LNCaP clone FGC (cell line): ENCODE measurements at regions not wholly inside any gene's neighbourhood (a gene's known extent, or its start where the extent isn't known, plus 50 kb on each side); places are given as distances from the start of the nearest gene placed in this dataset.

Experiments used
- DNase-seq: peaks from one replicate; pipeline ENCODE4 v3.0.0-alpha.2; 2011; ENCODE audit warnings: low read depth
- H3K4me3 ChIP-seq: 2 replicates; pipeline ENCODE4 v1.5.1; 2011; ENCODE audit warnings: mild to moderate bottlenecking, low read depth, low read length, control low read depth
- TF ChIP-seq, protein P1 (sequence below): IDR thresholded peaks from 2 replicates; pipeline ENCODE4 v1.5.1; 2012; ENCODE audit warnings: mild to moderate bottlenecking; ENCODE audit not compliant: control insufficient read depth, insufficient read depth; ENCODE audit errors: extremely low read depth

DNA sequence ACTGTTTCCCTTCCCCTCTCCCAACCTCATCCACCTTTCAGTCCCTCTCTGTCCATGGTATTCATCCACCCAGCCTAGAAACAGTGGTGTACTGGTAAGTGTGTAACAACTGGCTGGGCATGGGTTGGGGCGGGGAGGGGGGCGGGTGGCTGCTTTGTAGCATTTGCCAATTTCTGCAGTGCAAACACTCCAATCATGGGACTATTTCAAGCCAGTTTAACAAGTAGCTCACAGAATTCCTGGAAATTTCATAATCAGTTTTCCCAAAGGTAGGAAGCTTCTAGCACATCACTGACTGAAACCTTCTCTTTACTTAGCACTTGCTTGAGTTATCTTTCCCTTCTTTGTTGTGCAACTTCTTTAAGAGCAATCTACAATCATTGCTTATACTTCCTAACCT lies 100.8 kb upstream of the WASF3 start:
- TF ChIP-seq, protein P1, sequence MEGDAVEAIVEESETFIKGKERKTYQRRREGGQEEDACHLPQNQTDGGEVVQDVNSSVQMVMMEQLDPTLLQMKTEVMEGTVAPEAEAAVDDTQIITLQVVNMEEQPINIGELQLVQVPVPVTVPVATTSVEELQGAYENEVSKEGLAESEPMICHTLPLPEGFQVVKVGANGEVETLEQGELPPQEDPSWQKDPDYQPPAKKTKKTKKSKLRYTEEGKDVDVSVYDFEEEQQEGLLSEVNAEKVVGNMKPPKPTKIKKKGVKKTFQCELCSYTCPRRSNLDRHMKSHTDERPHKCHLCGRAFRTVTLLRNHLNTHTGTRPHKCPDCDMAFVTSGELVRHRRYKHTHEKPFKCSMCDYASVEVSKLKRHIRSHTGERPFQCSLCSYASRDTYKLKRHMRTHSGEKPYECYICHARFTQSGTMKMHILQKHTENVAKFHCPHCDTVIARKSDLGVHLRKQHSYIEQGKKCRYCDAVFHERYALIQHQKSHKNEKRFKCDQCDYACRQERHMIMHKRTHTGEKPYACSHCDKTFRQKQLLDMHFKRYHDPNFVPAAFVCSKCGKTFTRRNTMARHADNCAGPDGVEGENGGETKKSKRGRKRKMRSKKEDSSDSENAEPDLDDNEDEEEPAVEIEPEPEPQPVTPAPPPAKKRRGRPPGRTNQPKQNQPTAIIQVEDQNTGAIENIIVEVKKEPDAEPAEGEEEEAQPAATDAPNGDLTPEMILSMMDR = no peak

DNA sequence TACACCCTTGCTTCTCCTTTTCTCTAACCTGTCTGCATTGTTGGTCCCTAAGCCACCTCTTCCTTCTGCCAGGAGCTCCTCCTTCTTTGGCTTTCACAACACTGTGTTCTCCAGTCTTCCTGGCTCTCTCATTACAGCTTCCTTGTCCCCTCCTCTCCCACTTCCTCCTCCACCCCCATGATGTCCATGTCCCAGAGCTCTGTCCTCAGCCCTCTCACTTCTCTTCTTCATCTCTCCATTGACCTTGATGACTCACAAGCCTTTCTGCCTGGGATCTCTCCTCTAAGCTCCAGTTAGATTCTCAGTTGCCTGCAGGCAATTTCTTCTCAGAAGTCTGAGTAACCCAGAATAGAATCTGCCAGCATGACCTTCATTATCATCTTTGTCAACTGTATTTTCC lies 100.3 kb upstream of the WASF3 start:
- no peak overlapping the region for H3K4me3 ChIP-seq
- no peak for DNase-seq
- TF ChIP-seq, protein P1 = no peak

More for the DNA sequence above, 100.8 kb upstream of the WASF3 start:
- no peak for DNase-seq
- no peak overlapping the region for H3K4me3 ChIP-seq

DNA sequence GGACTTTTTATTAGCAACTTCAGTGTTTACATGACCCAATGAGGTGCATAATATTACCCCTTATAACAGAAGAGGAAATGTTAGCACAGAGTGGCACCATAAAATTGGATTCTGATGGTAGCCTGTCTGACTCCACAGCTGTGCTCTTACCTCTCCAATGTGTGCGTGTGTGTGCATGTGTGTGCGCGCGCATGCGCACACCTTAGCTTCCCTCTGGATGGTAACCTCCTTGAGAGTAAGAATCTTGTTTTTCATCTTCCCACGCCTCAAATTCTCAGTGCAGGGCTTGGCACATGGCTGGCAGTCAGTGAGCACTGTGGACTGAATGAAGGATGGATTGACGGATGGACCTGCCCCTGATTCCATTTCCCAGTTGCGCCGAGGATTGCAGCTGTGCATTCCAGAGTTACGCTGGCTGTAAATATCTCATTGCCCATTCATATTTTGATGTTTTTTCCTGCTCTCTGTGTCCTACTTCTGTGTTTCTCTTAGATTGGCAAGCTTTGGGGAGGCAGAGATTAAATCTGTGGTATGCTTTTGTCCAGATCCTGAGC lies 99.2 kb upstream of the WASF3 start:
- TF ChIP-seq, protein P1 = no peak
- DNase-seq = no peak
- H3K4me3 ChIP-seq = no peak overlapping the region

GRCh38 chr13:26459276-26460131 lies 98.0 kb upstream of the WASF3 start:
- H3K4me3 ChIP-seq = no peak overlapping the region
- DNase-seq = peak; percentile 52
- TF ChIP-seq, protein P1 = no peak

DNA sequence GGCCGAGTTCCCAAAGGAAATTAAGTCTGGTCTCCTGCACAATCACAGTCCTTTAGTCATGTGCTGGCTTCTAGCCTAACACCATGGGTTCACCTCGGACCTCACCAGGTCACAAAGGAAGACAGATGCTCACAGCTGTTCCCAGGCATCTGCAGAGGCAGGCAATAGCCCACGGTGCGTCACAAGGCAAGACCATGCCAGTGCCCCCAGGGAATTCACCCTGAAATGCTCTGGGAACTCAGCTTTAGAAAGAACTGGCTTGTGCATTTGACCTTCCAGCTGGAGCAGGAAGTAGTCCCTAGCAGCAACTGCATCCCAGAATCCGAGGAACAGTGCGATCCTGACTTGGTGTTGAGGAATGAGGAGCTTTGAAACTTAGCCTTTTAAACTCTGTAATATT lies 96.8 kb upstream of the WASF3 start:
- H3K4me3 ChIP-seq = no peak overlapping the region
- TF ChIP-seq, protein P1 = no peak
- DNase-seq = no peak

DNA sequence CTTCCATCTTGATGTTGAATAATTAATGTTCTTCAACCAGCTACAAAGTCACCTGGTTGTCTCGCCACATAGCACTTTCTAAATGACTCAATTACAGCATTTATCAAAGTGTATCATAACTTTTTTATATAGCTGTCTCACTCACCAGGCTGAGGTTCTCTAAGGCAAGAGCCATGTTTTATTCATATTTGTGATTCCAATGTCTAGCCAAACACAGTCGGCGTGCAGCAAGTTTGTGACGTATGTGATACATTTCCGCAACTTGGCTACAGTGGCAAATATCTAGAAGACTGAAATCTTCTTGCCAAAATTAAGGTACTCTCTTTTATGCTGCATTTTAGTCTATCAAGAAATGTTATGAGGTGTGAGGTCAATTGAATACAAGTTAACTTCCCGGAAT lies 94.2 kb upstream of the WASF3 start:
- TF ChIP-seq, protein P1 = no peak
- H3K4me3 ChIP-seq = no peak overlapping the region
- no peak for DNase-seq
